Epithelial cell of prostate (primary cell): ENCODE measurements at regions not wholly inside any gene's neighbourhood (a gene's known extent, or its start where the extent isn't known, plus 50 kb on each side); places are given as distances from the start of the nearest gene placed in this dataset.
A peak's percentile ranks its signal among the peaks of the same experiment; 100 is the strongest.
"Not testable (repeated sequence)": the region's sequence is repeated elsewhere in the genome, so short reads cannot be mapped to it uniquely, and the experiment has no call there.

Experiments used
- DNase-seq: peaks from one replicate; pipeline ENCODE4 v3.0.0-alpha.2; 2011; ENCODE audit warnings: low read depth, low spot score
- H3K27ac ChIP-seq: fragments of 450-650 bp; 2 replicates; pipeline ENCODE4 v1.5.1; 2017; ENCODE audit warnings: mild to moderate bottlenecking

DNA sequence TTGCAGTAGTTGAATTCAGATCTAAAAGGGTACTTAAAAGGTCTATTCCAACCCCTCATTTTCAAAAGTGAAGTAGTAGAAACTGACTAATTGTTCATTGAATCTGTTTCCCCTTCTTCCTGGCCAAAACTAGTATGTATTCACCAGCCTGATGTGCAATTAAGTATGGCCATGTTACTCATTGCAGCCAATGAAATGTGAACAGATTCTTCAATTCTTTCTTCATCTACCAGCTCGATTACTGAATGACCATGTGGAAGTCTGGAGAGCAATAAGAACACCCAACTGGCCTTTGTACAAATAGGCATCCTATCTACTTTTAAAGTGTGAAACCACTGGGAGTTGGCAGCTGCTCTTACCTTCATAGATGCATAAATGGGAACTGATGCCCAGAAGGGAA, 449.0 kb upstream of the ID2 start:
- no peak overlapping the region for H3K27ac ChIP-seq
- no peak for DNase-seq

DNA sequence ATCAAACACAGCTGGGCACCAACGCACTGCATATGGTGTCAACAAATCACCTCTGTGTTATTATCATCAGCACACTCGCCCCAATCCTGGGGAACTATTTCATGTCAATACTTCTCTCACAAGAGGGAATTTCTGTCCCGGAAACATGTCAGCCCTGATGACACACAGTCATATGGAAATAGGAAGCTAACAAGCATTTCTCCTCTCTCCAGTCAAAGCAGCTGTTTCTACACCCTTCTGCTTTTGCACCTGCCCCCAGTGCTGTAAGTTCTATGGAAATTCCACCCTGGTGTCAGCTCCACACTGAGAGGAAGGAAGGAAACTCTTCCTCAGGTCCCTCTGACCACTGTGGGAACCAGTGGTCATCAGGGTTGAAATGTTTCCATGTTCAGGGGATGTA, 447.6 kb upstream of the ID2 start:
- no peak overlapping the region for H3K27ac ChIP-seq
- no peak for DNase-seq

DNA sequence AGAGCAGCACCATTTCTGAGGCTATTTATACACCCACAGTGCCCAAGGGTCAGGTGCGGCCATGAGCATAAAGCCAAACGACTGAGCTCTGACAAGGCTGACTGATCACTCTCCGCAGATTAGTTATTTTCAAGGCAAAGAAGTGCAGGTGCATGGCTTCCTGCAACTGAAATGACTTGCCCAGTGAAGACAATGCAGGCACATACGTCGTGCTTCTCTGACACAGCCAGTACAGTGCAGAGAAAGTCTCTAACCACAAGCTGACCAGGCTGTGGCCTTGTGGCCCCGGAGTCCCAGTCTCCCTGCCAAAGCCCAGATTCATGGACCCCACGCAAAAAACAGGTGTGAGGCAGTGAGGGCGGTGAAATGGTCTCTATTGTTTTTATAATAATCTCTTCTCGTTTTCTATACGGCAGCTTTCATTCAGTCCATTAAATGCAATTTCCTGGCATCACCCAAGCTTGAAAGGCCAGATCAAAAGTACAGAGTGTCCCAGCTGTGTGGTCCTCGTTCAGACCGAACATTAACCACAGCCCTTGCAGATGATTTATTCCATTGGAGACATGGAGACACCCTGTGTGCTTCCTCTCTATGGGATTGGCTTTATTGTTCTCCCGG, 447.0 kb upstream of the ID2 start:
- DNase-seq = no peak
- H3K27ac ChIP-seq = no peak overlapping the region

DNA sequence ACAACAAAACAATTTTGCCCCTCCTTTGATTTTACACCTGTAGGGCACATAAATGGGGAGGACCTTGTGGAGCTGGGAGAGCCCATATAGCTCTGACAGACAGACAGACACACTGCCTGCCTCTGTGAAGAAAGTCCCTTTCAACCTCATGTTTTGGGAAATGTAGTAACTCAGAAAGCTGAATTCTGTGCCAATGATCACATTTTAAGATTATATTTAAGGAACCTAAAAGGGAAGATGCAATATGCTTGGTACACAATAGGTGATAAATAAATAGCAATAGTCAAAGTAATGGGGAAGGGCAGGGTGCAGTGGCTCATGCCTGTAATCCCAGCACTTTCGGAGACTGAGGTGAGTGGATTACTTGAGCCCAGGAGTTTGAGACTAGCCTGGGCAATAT, 446.4 kb upstream of the ID2 start:
- no peak for DNase-seq

DNA sequence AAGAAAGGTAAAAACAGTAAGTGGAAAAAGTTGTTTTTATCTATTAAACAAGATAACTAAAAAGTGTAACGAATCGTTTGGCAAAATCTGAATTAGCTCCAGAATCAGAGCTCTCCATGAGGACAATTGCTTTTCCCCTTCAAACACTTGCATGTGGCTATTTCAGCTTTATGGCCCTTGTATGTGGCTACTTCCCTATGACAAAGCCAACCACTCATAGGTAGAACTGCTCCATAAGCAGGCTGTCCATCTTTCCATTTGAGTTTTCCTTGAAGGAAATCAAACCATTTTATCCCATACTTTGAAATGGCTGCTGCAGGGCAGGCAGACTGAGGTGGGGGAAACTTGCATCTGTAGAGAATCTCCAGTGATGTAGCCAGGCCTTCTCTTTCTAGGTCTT, 445.5 kb upstream of the ID2 start:
- no peak for DNase-seq

More for the DNA sequence above, 446.4 kb upstream of the ID2 start:
- H3K27ac ChIP-seq = no peak overlapping the region

DNA sequence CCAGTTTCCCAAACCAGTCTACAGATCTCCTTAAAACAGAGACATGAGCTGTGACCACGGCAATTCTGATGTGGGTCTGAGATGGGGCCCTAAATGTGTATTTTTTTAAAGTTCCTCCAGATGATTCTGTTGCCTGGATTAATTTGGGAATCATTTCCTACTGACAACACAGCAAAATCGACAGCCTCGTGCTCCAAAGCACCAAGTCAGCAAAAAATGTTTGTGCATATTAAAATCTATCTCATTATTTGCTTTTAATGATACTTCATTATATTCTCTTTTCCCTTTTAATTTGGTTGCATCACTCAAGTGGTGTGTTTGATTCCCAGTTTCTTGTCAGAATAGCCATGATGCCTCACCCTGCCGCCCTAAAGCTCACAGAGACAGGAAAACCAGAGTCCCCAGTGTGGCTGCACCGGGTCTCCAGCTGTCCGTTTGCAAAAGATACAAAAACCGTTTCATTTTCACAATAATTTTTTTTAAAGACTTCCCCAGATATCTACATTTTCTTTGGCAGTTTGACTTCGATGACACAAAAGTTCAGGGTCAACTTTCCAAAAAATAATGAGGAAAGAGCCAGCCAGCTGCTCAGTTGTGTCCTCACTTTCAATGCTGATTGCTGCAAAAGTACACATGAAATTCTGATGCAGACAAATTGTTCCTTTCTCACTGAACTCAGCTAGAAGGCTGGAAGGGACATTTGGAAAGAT, 443.2 kb upstream of the ID2 start:
- no peak overlapping the region for H3K27ac ChIP-seq
- DNase-seq = no peak

More for the DNA sequence above, 445.5 kb upstream of the ID2 start:
- no peak overlapping the region for H3K27ac ChIP-seq

DNA sequence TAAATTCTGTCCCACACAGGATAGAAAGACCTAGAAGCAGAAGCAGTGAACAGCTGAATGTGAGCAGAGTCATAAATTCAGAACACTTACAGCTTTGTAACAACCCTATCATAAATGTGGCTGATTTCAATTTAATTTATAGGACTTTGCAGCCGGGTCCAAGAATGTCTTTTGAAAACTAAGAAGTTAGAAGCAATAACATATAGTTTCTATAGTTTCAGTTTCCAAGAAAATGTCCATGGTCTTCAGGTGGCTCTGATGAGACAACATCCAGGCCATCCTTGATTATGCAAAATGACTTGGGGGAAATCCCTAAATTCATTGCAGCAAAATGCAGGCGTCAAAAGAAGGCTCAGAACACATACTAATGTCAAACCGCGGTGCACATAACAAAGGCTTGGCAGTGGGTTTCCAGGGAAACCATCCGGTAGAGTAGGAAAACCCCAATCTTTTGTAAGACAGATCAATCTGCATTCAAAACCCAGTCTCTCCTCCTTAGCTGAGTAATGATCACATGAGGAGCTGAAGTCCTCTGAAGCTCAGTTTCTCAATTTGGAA, 442.2 kb upstream of the ID2 start:
- no peak for DNase-seq
- no peak overlapping the region for H3K27ac ChIP-seq

DNA sequence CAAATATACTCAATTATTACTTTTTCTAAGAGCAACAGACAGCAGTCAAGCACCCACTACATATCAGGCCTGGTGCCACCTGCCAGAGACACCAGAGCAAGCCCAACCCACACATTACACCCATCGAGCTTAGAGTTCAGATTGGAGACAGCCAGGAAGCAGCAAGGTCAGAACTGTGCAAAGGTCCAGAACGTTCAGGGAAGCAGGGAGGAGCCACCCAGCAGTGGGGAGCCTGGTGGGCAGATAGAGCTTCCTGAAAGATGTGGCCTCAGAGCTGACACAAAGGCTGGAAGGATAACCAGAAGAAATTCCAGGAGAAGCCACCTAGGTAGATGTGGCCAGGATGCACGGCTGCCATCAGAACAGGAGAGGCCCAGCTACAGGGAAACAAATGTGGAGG, 440.5 kb upstream of the ID2 start:
- no peak overlapping the region for H3K27ac ChIP-seq
- DNase-seq = no peak

DNA sequence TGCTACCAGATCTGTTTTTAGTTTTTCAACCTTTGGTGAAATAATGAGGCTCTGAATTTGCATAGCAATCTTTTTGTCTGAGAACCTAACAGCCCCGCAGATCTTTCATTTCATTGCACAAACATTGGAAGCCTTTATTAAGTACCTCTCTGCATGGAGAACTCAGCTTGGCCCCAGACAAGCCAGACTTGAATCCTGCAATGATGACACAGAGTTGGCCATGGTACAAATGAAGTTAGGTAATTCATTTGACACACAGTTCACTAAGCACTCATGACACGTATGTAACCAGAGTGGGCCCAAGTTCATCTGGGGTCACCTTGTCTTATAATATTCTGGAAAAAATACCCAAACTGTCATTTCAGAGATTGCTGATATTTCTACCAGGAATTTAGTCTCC, 439.1 kb upstream of the ID2 start:
- DNase-seq = no peak
- H3K27ac ChIP-seq = no peak overlapping the region

DNA sequence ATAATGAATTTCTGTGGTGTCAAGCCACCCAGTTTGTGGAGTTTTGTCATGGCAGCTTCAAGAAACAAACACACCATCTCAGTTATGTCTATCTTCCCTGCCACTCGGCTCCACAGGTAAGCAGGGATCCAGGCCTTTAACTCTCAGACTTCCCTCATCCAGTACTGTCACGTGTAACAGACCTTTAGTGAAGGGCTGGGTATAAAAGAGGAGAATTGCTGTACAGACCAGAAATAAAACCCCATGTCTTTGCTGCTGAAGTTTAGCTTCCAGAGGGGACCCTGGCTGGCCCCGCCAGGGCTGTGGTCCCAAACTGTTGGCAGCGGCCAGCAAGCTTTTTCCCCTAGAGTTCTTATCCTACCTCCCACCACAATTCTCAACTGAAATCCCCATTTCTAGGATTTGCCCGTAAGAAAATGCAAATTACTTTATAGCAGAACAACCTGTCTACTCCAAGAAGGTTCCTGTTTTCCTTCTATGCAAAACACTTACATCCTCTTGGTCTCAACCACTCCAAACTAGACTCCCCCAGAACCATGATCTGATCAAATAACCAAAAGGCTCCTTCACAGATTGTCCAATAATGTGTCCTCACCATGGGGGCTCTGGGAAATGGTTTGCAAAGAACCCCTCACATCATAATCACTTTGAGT, 438.0 kb upstream of the ID2 start:
- no peak for DNase-seq
- H3K27ac ChIP-seq = no peak overlapping the region

DNA sequence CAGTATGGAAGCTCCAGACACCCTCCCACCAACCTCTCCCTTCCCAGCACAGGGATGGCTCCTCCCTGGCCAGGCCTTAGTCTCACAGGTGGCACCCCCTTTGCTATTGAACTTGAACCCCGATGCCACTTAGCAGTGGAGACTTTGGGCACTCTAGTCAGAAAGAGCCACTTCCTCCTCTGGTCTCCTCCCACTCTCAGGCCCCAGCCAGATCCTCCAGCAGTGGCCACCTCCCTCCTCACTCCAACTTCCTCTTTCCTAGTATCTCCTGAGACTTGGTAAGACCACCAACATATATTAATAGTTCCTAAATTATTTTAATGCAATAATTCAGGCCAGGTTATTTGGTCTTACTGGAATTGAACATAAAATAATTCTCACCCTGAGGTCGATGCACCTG, 437.2 kb upstream of the ID2 start:
- no peak for DNase-seq
- no peak overlapping the region for H3K27ac ChIP-seq

DNA sequence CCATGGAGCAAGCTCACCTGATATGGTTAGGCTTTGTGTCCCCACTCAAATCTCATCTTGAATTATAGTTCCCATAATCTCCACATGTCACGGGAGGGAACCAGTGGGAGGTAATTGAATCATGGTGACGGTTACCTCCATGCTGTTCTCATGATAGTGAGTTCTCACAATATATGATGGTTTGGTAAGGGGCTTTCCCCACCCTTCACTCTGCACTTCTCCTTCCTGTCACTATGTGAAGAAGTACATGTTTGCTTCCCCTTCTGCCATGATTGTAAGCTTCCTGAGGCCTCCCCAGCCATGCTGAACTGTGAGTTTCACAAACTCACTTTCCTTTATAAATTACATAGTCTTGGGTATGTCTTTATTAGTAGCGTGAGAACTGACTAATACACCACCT, 435.7 kb upstream of the ID2 start:
- H3K27ac ChIP-seq = no peak overlapping the region
- no peak for DNase-seq

DNA sequence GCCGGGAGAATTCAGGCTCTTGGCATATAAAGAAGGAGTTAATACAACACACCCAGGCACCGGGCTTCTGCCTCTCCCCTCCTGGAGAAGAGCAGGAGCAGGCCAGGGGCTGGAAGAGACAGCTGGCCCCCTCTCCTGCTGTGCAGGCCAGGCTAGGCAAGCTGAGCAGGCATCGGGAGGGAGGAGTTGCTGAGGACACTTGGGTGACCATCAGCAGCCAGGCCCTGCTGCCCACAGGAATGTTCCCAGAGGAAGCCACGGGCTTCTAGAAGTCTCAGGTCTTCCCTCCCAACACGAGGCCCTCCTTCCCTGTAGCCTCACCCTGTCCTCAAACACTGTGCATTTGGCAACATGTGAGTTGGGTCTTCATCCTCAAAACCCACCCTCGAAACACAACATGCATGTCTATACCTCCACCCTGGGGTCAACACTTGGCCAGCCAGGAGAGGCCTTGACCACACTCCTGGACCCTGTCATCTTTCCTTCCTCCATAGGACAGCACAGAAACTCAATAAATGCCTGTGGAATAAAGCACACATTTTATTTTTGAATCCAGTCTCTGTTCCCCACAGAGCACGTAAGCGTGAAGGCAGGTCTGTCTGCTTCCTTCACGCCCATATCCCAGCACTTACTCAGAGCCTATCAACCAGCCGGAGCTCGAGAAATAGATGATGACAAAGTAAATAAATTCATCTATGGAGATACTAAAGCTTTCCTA, 433.8 kb upstream of the ID2 start:
- no peak overlapping the region for H3K27ac ChIP-seq
- no peak for DNase-seq

DNA sequence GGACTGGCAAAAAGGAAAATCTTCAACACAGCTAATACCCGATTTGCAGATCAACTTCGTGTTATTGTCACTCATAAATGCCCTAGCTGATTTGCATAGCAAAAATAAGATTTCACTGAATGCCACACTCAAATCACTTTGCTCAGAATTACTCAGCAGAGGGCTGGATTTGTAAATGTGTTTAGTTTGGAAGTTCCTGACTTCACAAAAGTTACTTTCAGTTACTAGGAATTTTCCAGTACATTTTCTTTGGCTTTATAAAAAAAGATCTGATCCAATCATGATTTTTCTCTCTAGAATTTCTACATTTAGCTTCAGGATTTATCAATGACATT, 433.3 kb upstream of the ID2 start:
- no peak for DNase-seq
- no peak overlapping the region for H3K27ac ChIP-seq

DNA sequence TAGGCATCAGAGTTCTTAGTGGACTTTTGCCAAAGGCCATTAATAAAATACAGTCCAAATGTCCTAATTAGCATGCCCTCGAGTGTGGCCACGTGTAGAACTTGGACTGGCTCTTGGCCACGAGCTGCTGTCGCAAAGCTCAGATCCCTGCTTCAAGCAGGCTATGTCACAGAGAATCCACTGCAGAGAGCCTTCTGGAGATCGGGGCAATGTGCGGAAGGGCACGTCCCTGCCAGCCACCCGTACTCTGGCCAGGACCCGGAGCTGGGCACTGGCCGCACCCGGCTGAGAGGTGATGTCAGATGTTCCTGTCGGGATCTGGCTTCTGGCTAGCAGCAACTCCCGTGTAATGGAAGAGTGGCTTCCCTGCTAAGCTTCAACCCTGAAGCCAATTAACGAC, 432.7 kb upstream of the ID2 start:
- DNase-seq = no peak
- no peak overlapping the region for H3K27ac ChIP-seq

DNA sequence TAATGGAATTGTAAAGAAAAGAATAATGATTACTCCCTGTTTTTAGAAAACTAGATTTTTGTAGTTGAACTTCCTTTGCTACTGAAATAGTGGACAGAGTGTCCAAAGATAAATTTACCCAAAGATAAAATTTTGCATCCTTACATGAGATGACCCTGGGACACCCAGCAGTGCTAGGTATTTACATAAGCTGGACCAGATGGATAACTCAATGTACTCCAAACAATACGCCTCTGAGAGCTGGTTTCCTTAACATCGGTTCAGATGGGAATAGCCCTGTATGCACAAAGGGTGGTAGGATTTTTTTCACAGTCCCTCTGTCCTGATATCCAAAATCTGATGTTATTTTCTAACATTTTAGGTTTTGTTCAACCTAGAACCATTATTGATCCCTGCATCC, 432.1 kb upstream of the ID2 start:
- no peak for DNase-seq
- H3K27ac ChIP-seq = no peak overlapping the region

DNA sequence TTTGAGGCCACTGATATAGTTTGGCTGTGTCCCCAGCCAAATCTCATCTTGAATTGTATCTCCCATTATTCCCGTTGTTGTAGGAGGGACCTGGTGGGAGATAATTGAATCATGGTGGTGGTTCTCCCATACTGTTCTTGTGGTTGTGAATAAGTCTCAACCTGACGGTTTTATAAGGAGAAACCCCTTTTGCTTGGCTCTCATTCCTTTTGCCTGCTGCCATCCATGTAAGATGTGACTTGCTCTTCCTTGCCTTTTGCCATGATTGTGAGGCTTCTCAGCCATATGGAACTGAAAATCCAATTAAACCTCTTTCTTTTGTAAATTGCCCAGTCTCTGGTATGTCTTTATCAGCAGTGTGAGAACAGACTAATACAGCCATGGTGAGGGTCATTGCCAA, 431.6 kb upstream of the ID2 start:
- not testable (repeated sequence) for H3K27ac ChIP-seq, DNase-seq

DNA sequence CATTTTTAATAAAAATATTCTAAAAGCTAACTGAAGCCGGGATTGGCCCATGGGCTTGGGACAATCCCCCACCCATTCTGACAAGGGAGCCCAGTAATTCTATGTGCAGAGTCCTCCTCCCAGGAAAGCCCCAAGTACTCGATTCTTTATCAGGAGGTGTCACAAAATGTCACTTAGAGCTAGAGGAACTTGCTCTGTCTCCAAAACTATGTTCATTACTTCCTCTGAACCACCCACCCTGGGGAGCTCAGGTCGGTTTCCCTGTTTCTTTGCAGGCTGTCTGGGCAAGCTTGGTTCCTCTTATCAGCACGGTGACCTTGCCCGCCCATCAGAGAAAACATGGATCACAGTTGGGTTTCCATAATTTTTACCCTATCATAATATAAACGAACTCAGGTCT, 430.6 kb upstream of the ID2 start:
- no peak overlapping the region for H3K27ac ChIP-seq

DNA sequence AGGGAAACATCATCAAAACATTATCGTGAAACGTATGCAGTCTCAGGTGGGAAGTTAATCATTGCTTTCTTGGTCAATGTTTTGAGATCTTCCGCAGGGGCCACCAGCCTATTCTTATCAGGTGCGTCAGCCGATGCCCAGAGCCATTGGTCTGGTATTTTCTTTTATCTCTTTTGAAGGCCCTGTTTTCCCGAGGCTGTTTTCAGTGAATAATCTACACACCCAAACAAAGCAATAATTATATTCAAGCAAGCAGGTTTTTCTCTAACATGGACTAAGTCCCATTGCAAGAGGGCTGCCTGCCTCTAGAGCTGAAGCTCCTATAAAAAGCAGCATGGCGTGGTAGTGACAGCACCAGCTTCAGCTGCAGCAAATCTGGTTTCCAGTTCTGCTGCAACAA, 430.0 kb upstream of the ID2 start:
- DNase-seq = no peak
- no peak overlapping the region for H3K27ac ChIP-seq

More for the DNA sequence above, 430.6 kb upstream of the ID2 start:
- no peak for DNase-seq

DNA sequence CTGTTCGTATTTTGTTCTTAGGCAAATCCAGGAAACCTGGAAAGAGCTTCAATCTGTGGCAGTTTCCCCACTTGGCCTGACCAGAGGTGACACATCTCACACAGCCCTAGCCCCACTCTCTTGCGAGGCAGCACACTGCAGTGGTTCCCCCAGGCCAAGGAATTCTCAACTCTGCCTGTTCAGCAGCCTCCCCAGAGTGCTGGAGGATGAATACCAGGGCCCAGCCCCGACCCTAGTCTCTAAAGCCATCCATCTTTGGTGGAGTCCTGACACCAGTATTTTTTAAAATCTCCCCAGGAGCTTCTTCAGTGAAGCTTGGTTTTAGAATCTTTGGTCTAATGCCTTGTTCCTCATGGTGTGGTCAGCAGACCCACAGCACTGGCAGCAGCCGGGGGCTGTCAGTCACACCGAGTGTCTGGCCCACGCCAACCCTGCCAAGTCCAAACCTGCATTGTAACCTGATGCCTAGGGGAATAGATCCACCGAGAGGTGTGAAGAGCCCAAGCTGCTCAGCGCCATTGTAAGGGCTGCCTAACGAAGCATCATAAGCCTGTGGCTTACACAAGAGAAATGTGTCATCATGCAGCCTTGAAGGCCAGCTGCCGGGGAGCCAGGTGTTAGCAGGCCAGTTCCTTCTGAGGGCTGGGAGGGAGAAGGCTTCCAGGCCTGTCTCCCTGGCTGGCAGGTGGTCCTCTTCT, 428.7 kb upstream of the ID2 start:
- peak; percentile 3 for DNase-seq
- H3K27ac ChIP-seq = no peak overlapping the region
